SJCRH30 (cell line): ENCODE measurements at regions not wholly inside any gene's neighbourhood (a gene's known extent, or its start where the extent isn't known, plus 50 kb on each side); places are given as distances from the start of the nearest gene placed in this dataset.

ENCODE experiments used
- DNase-seq, 2 experiments: peaks; one replicate each; pipeline ENCODE4 v3.0.0-alpha.2; 2015 to 2020
- H3K27ac ChIP-seq: fragments of 250-450 bp; sonication (Bioruptor Pico); 2 replicates; pipeline ENCODE4 v1.5.1; 2020; ENCODE audit warnings: mild to moderate bottlenecking, moderate library complexity
- H3K27me3 ChIP-seq: fragments of 250-450 bp; sonication (Bioruptor Pico); 2 replicates; pipeline ENCODE4 v1.5.1; 2020; ENCODE audit warnings: mild to moderate bottlenecking, moderate library complexity
- H3K36me3 ChIP-seq: fragments of 250-450 bp; sonication (Bioruptor Pico); 2 replicates; pipeline ENCODE4 v1.5.1; 2020; ENCODE audit warnings: mild to moderate bottlenecking, moderate library complexity
- H3K4me1 ChIP-seq: fragments of 250-450 bp; sonication (Bioruptor Pico); 2 replicates; pipeline ENCODE4 v1.5.1; 2020; ENCODE audit warnings: mild to moderate bottlenecking, moderate library complexity
- H3K4me3 ChIP-seq: fragments of 250-450 bp; sonication (Bioruptor Pico); 2 replicates; pipeline ENCODE4 v1.5.1; 2020; ENCODE audit warnings: mild to moderate bottlenecking, moderate library complexity
- H3K9me3 ChIP-seq: fragments of 250-450 bp; sonication (Bioruptor Pico); replicated peaks from 2 replicates; pipeline ENCODE4 v1.5.1; 2020; ENCODE audit warnings: mild to moderate bottlenecking, moderate library complexity

DNA sequence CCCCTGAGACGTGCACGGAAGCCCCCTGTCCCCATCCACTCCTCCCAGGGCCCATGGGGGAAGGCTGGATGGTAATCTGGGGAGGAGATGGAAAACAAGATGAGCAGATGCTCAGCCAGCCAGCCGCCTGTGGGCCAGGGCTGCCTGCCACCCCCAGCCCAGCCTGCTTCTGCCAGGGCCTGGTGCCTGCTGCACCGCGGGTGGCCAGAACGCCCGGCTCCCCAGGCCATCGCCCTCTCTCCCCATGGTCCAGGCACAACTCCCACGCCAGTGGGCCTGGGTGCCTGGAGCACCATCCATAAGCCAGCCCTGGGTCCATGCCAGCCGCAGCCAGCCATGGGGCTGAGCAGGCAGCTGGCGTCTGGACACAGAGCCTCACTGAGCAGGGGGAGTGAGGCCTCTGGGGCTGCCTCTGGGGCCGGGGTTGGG, 57.2 kb upstream of the ELN start:
- Histone ChIP-seq H3K27me3 (peaks cover 3% of the 10 kb centered on the region; the same call in 1 of the 2 replicates), H3K4me3 (no peak overlapping the region), H3K36me3 (no peaks in the 10 kb centered on the region), H3K4me1 (no peaks in the 10 kb centered on the region), H3K9me3 (no peaks in the 10 kb centered on the region), H3K27ac (no peak overlapping the region)
- no peak for DNase-seq

DNA sequence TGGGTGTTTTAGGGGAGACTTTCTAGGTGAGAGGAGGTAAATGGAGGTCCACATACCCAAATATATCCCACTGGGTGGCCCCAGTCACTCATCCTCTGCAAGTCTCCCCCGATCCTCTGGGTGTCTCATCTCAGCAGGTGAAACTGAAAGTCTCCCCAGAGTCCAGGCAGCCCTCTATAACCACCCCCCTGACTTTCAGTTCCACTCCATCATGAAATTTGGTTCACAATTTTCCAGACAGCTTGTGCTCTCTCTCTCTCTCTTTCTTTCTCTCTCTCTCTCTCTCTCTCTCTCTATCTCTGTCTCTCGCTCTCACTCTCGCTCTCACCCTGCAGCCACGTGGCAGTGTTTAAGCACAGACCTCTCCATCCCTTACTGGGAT, 56.7 kb upstream of the ELN start:
- Histone ChIP-seq H3K27me3 (peaks cover 4% of the 10 kb centered on the region; the same call in 1 of the 2 replicates), H3K4me1 (no peaks in the 10 kb centered on the region), H3K4me3 (no peak overlapping the region), H3K27ac (no peak overlapping the region), H3K36me3 (no peaks in the 10 kb centered on the region), H3K9me3 (no peaks in the 10 kb centered on the region)
- no peak for DNase-seq

DNA sequence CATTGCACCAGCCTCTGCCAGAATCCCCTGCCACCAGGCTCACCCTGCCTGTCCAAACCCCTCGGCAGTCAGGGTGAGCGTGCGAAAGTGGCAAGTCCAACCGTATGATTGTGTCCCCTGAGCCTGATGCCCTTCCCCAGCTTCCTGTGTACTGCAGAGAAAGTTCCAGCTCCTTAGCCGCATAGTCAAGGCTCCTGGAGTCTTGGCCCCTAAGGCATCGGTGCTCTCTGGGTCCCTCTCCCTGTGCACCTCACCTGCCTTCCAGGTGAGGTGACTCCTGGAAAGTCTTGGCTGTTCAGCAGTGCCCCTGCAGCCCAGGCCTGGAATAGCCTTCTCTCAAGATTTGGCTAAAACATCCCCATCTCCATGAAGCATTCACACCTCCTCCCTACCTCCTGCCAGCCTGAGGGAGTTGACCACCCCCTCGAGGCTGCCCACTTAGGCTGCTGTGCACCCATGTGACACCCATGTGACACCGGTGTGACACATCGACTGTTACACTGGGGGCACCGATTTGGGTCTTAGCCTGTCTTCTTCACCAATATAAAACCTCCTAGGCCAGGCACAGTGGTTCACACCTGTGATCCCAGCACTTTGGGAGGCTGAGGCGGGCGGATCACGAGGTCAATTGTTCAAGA, 56.1 kb upstream of the ELN start:
- Histone ChIP-seq H3K4me3 (no peak overlapping the region), H3K27ac (no peak overlapping the region), H3K4me1 (no peaks in the 10 kb centered on the region), H3K36me3 (no peaks in the 10 kb centered on the region), H3K27me3 (peaks cover 4% of the 10 kb centered on the region; the same call in 1 of the 2 replicates), H3K9me3 (no peaks in the 10 kb centered on the region)
- DNase-seq, result no peak

DNA sequence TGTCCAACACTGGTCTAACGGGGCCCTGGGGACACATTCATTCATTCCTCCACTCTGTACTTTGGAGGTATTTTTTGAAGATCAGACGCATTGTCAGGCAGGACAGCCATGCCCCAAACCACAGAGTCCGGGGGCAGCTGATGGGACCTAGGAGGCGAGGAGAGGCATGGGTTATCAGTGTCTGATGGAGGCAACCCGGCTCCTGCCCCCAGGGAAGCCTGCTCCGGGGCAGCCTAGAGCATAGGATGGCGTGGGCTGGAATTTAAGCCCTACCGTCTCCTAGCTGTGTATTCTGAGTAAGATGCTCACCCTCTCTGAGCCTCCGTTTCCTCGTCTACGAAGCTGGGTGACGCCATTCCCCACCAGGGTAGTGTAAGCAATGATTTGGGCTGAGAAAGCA, 55.4 kb upstream of the ELN start:
- no peak overlapping the region for H3K4me3 ChIP-seq
- H3K9me3 ChIP-seq, result no peaks in the 10 kb centered on the region
- H3K4me1 ChIP-seq, result no peaks in the 10 kb centered on the region
- H3K27ac ChIP-seq, result no peak overlapping the region
- no peak for DNase-seq
- H3K27me3 ChIP-seq, result peaks cover 11% of the 10 kb centered on the region; the same call in 1 of the 2 replicates
- no peaks in the 10 kb centered on the region for H3K36me3 ChIP-seq

DNA sequence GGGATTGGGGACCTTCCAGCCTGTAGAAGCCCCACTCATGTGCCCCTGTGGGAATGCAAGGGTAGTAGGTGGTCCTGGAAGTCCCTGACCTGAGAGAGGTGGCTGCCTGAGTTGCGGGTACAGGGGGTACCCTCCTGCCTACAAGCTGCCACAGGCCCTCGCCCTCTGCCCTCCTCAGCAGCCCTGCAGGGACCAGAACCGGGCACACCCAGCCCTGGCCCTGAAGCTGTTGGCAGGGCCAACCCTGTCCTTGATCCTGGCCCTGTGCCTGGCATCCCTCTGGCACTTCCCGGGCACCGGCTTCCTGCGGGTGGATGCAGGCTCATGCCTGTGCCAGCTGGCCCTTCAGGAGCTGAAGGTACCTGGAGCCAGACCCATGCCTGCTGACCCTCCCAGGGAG, 54.9 kb upstream of the ELN start:
- Histone ChIP-seq H3K4me3 (no peak overlapping the region), H3K27me3 (peaks cover 13% of the 10 kb centered on the region; the same call in 1 of the 2 replicates), H3K9me3 (no peaks in the 10 kb centered on the region), H3K27ac (no peak overlapping the region), H3K4me1 (no peaks in the 10 kb centered on the region), H3K36me3 (no peaks in the 10 kb centered on the region)
- DNase-seq, result no peak

DNA sequence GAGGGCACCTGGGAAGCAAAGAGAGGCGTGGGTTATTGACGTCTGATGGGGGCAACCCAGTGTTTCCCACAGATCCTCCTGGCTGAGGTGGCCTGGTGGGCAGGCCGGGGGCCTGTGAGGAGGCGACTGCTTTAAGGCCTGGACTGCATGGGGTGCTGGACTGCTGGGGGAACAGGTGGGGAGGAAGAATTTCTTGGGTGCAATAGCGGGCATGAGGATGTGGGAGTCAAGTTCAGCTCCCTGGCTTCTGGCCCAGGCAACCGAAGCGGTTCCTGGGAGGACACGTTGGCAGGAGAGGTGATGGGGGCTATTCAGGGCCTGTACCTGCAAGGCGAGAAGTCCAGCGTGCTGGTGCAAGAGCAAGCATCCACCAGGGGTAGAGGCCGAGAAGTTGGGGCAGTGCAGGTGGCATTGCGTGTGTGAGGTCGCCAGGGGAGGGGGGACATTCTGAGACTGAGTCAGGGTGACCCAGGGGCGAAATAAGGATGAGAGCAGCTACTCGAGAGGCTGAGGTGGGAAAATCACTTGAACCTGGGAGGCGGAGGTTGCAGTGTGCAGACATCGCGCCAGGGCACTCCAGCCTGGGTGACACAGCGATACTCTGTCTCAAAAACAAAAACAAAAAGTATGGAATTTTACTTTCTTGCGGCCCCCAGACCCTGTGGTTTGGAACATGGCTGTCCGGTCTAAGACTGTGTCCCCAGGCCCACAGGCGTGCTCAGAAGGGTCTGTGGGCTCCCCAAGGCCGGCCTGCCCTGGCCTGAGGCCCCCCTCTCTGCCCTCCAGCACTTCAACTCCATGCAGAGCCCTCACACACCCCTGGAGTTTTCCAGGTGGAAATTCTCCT, 53.6 kb upstream of the ELN start:
- Histone ChIP-seq H3K4me3 (no peak overlapping the region), H3K4me1 (peaks cover 11% of the 10 kb centered on the region; the same call in 1 of the 2 replicates), H3K27me3 (peaks cover 13% of the 10 kb centered on the region; the same call in 1 of the 2 replicates), H3K36me3 (no peaks in the 10 kb centered on the region), H3K9me3 (no peaks in the 10 kb centered on the region), H3K27ac (no peak overlapping the region)
- no peak for DNase-seq

DNA sequence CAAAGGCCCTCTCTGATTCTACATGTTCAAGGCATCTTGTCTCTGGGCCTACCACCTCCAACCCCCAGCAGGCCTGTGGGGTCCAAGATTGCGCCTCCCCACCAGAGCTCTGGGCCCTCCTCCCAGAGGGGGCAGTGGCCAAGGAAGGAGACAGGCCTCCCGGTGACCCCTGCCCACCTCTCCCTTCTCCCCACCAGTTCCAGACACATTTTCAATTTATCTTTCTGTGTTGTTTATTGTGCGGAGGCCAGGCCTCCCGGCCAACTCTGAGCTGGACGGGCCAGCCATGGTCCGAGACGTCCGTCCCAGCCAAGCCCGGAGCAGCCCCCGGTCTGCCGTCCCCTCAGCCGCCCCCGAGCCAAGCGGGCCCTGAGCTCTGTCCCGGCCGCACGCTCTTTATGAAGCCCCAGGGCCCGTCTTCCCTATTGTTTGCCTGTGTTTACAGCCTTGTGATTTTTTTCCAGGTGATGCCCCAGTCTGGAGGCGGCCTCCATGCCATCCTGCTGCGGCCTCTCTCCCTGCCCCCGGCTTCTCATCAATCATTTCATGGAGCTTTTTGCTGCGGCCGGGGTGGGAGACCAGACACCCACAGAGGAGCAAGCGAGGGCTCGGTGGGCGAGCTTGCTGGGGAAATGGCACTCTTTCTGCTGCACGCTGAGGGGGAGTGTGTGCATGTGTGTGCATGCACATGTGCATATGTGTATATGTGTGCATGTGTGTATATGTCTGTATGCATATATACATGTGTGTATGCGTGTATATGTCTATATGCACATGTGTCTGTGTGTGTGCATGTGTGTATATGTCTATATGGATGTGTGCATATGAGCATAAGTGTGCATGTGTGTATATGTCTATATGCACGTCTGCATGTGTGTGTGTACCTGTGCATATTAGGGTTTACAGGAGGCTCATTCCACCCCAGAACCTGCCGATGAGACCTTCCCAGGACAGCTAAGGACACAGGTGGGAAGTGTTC, 52.7 kb upstream of the ELN start:
- DNase-seq, result no peak
- Histone ChIP-seq H3K9me3 (no peaks in the 10 kb centered on the region), H3K27ac (no peak overlapping the region), H3K36me3 (no peaks in the 10 kb centered on the region), H3K4me1 (peaks cover 14% of the 10 kb centered on the region; the same call in 1 of the 2 replicates), H3K27me3 (peaks cover 13% of the 10 kb centered on the region; the same call in 1 of the 2 replicates), H3K4me3 (no peak overlapping the region)

DNA sequence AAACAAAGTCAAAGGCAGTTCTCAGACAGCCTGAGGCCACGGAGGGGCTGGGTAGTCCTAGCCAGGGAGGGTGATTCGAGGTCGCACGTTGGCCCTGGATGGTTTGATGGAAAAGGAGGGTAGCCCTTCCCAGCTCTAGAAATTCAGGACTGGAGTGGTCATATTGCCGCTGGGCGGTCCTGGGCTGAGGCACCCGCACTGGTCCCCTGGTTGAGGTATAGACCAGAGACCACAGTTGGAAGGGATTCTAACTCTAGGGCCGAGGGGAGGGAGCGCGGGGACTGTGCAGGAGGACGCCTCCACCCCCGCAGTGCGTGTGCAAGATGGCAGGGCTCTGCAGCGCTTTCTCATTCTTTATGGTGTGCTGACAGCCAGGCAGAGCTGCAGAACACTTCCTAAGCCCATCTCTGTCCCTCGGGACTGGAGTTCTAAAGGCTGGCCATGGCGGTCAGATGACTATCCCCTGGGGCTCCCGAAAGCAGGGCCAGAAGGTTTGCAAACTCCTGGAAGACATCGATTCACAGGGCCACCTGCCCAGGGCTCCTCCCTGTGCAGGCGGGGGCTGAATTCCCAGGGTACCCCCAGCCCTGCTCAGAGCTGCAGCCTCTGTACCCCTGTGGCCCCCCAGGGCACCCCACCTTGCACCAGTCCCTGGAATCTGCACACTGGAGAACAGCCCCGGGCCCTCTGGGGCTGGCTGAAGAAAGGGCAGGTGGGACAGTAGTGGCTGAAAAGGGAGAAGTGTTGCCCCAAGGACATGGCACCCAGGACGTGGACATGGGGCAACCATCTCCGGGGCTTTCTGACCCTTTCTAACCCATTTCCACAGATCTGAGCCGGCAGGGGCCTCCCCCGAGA, 51.0 kb upstream of the ELN start:
- DNase-seq, result peak; percentile 43 to 54

DNA sequence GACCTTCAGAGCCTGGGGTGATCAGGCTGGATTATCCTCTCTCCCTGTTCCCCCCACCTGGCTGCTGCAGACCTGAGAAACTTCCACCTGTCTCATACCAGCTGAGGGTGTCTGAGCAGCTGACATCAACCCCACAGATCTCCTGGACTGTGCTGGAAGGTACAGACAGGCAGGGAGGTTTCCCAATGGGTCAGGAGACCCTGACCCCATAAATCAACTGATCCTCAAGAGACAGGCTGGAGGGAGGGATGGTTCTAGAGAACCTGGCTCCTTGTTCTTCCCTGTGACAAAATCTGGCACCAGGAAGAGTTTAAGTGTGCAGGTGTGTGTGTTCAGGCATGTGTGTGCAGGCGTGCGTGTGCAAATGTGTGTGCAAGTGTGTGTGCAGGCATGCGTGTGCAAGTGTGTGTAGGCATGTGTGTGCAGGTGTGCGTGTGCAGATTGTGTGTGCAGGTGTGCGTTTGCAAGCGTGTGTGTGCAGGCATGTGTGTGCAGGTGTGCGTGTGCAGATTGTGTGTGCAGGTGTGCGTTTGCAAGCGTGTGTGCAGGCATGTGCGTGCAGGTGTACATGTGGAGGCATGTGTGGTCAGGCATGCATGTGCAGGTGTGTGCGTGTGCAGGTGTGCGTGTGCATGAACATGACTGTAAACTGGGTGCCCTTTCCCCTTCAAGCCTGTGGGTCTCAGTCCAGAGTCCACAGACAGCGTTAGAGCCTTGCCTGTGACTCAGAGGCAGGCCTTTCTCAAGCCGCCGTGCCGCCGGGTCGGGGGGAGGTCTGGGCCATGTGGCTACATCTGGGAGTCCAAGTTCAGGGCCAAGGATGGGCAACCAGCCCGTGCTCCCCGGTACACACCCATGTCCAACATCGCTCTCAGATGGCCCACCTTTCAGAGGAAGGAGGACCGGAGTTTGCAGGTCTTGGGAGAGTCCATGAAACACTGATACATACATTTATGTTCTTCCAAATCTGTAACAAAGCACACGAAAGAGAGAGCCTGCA, 50.1 kb upstream of the ELN start:
- DNase-seq, result no peak

More for the DNA sequence above, 51.0 kb upstream of the ELN start:
- peaks cover 13% of the 10 kb centered on the region; the same call in 1 of the 2 replicates for H3K27me3 ChIP-seq
- no peaks in the 10 kb centered on the region for H3K9me3 ChIP-seq
- H3K4me3 ChIP-seq, result no peak overlapping the region
- no peaks in the 10 kb centered on the region for H3K36me3 ChIP-seq
- H3K27ac ChIP-seq, result no peak overlapping the region
- H3K4me1 ChIP-seq, result peaks cover 14% of the 10 kb centered on the region; the same call in 1 of the 2 replicates

More for the DNA sequence above, 50.1 kb upstream of the ELN start:
- H3K36me3 ChIP-seq, result no peaks in the 10 kb centered on the region
- H3K9me3 ChIP-seq, result no peaks in the 10 kb centered on the region
- peaks cover 14% of the 10 kb centered on the region; the same call in 1 of the 2 replicates for H3K4me1 ChIP-seq
- H3K4me3 ChIP-seq, result no peak overlapping the region
- H3K27ac ChIP-seq, result no peak overlapping the region
- peaks cover 16% of the 10 kb centered on the region; the same call in 1 of the 2 replicates for H3K27me3 ChIP-seq
